PC-3 (cell line): ENCODE measurements at regions not wholly inside any gene's neighbourhood (a gene's known extent, or its start where the extent isn't known, plus 50 kb on each side); places are given as distances from the start of the nearest gene placed in this dataset.

Experiments used
- CTCF ChIP-seq: fragments of 300-600 bp; sonication (generic); conservative IDR thresholded peaks from 2 replicates; pipeline ENCODE4 v1.5.1; 2017; ENCODE audit warnings: antibody characterized with exemption, low read depth, mild to moderate bottlenecking, low read length
- EZH2 ChIP-seq: fragments of 300-600 bp; sonication (generic); IDR thresholded peaks from one replicate; pipeline ENCODE4 v1.6.1; 2017; ENCODE audit warnings: antibody characterized with exemption, mild to moderate bottlenecking, low read length; ENCODE audit not compliant: unreplicated experiment
- EZH2phosphoT487 ChIP-seq: fragments of 300-600 bp; sonication (generic); IDR thresholded peaks from 2 replicates; pipeline ENCODE4 v1.6.1; 2018; ENCODE audit warnings: mild to moderate bottlenecking, antibody characterized with exemption, low read length, borderline replicate concordance

- TF ChIP-seq CTCF = no peak
- TF ChIP-seq EZH2 = no peak
- no peak for TF ChIP-seq EZH2phosphoT487
Observed at GRCh38 chr2:226483745-226484619, 315.6 kb downstream of the IRS1 start.
